ENCODE measurements at regions not wholly inside any gene's neighbourhood (a gene's known extent, or its start where the extent isn't known, plus 50 kb on each side); places are given as distances from the start of the nearest gene placed in this dataset.

DNA sequence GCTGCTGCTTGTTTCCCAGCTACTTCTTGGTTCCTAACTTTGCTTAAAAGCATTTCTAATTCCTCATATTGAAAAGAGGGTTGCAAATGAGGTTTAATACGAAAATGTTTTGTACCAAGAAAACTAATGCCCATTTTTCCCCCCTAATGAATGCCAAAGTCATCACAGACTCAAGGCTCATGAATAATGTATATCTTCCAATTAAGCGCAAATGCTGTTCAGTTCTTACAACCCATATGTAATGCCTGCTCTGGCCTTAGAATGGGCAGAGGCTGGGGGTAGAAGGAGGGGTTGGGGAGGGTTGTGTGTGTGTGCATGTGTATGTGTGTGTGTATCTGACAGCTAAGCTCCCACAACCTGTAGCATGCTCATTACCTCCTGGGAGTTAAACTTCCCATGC lies 901.7 kb downstream of the KCNMA1 start:
- TF ChIP-seq, protein P1, sequence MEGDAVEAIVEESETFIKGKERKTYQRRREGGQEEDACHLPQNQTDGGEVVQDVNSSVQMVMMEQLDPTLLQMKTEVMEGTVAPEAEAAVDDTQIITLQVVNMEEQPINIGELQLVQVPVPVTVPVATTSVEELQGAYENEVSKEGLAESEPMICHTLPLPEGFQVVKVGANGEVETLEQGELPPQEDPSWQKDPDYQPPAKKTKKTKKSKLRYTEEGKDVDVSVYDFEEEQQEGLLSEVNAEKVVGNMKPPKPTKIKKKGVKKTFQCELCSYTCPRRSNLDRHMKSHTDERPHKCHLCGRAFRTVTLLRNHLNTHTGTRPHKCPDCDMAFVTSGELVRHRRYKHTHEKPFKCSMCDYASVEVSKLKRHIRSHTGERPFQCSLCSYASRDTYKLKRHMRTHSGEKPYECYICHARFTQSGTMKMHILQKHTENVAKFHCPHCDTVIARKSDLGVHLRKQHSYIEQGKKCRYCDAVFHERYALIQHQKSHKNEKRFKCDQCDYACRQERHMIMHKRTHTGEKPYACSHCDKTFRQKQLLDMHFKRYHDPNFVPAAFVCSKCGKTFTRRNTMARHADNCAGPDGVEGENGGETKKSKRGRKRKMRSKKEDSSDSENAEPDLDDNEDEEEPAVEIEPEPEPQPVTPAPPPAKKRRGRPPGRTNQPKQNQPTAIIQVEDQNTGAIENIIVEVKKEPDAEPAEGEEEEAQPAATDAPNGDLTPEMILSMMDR (conservative IDR thresholded peaks at IDR 0.05; ENCODE audit: low read length) = no peak
- no peak for TF ChIP-seq EZH2phosphoT487 (IDR thresholded peaks at IDR 0.05; ENCODE audit: borderline replicate concordance)

Data from Loucy (cell line).